ENCODE measurements at regions not wholly inside any gene's neighbourhood (a gene's known extent, or its start where the extent isn't known, plus 50 kb on each side); places are given as distances from the start of the nearest gene placed in this dataset.

DNA sequence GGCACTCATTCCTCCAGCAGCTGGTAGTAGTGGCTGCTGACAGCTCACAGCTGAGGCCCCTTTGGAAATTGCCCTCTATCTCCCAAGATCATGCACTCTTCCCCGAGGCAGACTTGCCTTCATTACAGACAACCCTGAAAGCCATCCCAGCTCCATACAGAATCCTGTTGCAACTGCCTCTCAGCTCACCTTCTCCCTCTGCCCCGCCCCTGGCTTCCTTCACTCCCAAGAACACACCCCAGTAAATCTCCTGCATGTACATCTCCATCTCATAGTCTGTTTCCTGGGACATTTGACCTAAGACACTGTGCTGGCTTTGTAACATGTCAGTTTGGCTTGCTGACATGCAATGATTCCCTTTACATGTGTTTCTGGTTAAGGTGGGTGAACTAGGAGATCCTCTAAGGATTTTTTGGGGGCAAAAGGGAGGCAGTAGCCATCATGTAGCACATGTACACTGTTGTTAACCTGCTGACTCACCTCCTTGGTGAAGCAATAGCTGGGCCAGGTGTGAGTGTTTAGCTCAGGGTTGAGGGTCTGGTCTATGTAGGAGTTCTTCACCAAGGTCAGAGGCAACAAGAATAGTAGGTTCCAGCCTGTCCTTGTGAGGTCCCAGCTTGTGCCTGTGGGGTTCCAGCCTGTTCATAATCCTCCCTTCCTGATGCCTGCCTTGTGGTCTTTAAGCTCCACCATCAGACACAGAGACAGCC is 179.6 kb downstream of the CSNK2A3 start:
- DNase-seq = no peak

DNA sequence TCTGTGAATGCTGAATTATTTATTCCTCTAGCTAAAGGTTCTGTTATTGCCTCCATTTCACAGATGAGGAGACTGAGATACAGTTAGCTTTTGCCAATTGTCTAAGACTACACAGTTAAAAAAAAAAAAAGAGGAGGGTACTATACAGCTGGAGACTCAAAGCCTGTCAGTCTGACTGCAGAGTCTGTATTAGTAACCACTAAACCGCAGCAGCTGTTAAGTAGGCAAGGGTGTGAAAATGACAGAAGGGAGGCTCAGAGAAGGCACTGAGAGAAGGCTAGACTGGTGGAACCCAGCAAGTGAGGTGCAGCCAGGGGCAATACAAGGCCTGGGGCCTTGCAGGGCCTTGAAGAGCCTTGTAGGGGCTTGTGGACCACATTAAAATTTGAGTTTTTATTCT is 181.2 kb downstream of the CSNK2A3 start:
- no peak for DNase-seq

DNA sequence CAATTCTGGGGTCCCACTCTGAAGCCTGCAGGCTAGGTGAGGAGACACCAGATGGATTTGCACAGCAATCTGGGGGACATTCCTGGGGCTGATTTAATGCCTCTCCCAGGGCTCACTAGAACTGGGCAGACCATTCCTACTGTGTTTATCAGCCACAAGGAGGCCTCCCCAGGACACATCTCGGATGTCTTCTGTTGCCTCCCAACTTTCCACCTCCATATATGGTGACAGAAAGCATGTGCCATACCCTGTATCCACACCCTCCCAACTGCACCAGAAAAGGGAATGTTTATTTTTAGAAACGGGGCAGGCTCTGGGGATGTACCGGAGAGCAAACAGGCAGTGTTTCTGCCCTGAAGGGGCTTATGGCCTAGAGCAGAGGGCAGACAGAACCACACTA is 181.8 kb downstream of the CSNK2A3 start:
- DNase-seq = no peak

DNA sequence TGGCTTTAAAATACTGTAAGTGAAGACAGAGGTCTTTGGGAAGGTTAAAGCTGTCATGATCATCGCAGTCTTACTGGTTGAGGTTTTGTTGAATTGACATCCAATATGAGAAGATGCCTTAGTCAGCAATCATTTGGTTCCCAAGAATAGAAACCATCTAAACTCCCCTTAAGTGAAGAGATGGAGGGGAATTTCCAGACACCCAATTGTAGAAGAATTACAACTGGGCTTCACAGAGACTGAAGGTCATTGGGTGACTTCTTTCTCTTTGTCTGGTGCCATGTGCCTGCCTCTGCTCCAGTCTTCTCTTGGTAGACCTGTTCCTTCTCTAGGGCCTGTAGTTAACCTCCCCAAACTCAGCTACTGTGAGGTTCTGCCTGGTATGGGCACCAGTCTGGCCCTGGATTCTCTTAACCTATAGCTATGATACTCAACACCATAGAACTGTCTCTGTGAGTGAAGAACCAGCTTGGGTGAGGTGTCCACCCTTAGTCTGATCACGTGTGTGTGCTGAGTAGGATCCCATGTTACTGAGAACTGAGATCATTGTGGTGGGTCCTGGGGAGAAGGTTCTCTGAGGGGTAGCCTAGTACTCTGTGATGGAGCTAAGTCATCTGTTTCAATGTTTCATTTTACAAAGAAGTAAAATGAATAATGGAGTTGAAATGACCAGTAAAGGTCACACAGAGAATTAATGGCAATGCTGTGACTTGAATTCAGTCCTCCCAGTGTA is 182.5 kb downstream of the CSNK2A3 start:
- no peak for DNase-seq

DNA sequence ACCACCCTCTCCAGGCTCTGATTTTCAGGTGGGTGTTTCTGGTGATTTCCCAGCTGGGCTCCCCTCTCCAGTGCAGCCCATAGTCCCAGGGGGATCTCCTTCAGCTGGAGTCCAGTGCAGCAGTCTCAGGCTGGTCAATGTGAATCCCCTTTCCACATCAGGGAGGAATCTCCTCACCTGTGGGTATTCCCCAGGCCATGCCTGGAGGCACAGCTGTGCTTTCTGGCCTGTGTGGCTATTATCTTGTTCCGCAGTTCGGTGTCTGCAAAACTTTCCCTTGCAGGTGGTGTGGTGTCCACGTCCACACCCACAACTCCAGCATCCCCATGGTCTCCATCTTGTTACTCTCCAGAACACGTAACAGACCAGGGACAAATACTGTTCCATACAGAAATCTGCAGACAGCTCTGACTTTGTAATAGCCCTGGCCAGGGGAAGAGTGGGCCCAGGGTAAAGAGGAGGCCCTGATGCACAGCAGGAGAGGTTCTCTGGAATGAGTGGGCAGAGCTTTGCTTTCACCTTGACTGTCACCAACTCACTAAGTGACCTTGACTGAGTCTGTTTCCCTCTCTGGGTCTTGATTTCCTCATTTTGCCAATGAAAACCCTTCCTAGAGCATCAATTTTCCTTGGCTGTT is 183.2 kb downstream of the CSNK2A3 start:
- DNase-seq = no peak

DNA sequence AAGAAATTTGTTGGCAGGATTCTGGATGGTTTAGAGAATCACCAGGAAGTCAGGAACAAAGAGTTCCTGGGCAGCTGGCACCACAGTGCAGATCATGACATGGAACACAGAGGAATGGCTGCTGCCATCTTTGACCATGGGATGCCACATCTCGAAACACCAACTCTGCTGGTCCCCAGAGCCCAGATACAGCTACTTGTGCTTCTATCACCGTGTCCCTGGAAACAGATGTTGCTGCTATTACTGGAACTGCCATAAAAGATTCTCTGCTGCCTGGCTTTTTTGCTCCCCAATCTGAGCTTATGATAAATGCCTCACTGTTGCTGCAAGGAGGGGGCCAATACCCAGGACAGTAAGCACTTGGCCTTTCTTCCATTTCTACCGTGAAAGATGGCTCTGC is 185.2 kb downstream of the CSNK2A3 start:
- no peak for DNase-seq

DNA sequence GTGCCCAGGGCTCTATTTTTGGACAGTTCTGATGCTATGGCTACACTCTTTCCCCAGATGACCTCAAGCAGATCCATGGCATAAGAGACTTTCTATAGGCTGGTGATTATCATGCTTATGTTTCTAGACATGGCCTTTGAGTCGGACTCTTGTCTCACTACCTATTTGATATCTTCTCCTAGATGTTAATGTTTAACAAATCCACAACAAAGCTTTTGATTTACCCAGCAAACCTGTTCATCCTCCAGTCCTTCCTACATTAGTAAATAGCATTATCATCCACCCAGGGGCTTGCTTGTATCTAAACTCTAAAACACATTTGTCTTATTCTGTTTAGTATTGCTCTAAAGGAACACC is 188.7 kb downstream of the CSNK2A3 start:
- DNase-seq = no peak

DNA sequence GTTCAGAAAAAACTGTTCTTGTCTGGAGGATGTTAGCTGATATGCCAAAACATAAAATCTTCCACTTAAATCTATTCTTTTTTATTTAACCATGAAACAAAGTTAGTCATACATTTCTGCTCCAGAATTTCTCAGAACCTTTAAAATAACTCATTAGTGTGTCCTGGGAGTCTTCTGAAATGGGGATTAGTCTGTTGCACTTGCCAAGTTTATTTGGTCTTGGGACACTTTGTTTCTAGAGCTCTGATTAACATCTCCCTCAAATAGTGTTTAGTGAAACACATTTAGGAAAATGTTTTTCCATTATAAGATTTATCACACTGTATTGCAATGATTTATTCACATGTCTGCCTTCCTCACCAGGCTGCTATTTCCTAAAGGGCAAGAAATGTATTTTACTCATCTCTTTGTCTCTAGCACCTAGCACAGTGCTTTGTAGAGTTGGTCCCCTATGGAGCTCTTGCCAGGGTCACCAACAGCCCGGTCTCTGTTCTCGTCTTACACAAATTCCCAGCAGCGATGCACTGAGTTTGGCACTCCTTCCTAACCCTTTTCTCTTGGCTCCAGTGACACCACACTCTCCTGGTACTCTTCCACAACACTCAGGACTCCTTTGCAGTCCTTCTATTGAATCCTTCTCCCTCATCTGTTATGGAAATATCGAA is 189.2 kb downstream of the CSNK2A3 start:
- DNase-seq = no peak

DNA sequence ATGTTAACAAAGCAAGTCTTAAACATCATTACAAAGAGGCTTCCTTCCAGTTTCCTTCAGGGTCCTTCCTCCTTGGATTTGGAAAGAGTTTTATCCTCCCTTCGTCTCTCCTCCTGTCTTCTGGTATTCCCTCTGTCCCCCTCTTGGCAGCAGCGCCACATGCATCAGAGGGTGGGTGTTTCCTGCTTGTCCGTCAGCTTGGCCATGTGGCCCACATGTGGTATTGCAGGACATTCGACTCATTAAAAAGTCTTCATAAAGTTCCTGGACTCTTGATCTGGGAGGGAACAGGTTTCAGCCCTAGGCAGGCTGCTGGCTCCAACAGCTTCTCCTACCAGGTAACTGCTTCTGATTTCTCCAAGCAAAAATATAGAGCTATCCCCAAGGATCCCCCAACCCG is 189.8 kb downstream of the CSNK2A3 start:
- DNase-seq = no peak

DNA sequence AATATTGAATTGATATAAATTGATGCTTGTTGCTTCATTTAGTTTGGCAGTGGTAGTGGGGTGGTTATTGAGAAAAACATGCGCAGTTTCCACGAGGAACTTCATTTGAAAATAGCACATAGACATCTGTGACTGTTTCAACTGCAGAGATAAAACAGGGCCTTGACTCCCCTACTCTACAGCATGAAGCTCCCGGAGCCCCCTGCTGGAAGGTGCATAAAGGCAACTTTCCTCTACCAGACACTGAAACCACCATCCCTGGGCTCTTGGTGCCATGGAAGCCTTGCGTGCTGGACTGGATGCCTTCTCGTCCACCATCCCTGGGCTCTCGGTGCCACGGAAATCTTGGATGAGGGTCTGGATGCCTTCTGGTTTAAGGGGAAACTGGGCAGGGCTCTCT is 195.9 kb downstream of the CSNK2A3 start:
- no peak for DNase-seq

DNA sequence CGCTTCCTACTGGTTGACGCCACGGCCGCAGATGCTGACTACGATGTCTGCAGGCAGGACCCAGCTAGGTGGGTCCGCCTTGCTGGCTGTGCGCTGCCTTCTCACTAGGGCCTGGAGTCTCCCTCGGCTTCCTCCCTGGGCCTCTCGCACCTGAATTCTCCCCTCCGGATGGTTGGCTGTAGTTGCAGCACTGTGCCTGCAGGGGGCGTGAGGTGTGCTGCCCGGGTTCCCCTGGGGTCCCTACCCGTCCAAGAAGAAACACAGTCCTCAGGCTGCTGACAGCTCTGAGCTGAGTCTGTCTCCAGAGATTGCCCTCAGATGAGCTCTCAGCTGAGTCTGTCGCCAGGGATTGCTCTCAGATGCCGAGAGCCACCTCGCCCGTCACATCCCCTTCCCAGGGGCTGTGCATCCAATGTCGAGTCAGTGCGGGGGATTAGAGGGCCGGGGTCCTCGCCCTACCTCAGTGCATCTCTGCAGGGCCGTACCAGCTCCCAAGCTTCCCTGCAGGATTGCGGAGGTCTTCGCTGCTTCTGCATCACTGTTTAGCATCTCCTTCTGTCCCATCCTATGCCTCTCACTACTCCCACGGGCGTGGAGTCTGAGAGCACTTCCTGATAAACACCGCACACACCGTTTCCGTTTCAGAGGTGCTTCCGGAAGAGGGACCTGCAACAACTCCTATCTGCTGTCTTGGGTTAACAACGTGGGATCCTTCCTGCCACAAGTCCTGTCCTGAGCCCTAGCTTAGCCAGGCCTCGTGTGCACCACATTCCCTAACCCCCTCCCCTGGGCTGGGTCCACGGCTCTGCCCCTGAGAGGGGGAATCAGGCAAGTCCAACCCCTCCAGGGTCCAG is 196.9 kb downstream of the CSNK2A3 start:
- no peak for DNase-seq

DNA sequence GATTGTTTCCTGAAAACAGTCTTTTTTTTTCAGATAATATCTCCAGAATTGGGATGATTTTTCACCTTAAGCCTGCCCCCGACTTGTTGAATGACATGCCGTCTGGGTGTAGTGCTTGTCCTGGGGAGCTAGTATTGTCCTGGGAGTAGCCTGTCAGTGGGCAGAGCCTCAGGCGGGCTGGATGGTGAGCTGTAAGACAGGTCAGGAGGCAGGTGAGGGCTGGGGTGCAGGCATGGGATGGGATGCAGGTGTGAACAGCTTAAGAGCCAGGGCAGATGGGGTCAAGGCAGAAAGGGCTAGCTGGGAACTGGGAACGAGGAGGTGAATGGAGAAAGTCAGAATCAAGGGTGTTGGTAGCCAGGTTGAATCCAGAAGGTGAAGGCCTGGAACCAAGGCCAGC is 200.2 kb downstream of the CSNK2A3 start:
- no peak for DNase-seq

DNA sequence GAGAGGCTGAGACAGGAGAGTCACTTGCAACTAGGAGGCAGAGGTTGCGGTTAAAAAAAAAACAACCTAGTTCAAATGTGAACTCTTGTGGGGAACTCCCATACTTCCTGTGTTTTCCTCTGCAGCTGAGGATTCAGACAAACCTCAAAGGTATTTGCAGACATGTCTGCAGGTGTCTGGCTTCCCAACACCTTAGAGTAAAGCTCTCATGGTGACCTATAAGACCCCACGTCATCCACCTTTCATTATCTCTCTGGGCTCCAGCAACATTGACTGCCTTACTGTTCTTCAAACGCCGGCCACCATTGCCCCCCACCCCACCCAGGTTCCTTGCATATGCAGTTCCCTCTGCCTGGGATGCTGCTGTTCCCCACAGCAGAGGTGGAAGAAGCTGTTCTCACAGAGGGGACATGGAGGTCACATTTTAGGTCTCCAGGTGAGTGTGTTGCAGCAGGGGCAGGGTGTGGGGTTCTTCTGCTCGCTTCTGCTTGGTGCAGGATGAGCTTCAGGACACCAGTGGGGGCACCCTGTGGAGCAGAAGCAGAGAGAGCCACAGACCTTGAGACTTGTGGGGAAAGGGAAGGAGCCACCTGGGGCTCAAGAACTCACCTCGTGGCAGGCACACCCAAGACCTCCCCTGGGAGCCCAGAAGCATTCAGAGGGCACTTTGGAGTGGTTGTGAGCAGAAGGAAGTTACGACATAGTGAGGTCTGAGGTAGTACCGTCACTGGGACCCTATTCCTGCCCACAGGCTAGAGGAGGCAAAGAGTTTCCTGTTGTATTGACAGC is 203.2 kb downstream of the CSNK2A3 start:
- no peak for DNase-seq

DNA sequence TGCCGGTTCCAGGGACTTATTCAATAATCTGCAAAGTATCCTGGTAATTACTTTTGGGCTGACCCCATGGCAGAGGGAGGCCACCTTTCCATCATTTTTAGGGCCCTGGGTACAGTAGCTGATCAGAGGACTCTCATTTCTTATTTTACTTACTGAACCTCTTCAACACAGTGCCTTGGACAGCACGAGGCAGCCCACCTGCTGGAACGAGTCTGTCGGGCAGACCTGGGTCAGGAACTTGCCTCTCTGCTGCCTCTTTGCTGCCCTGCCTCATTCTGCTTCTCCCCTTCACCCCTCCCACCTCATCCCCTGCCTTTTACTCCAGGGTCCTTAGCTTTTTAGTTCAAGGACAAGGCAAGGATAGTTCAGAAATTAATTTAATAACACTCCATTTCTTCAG is 204.5 kb downstream of the CSNK2A3 start:
- no peak for DNase-seq

DNA sequence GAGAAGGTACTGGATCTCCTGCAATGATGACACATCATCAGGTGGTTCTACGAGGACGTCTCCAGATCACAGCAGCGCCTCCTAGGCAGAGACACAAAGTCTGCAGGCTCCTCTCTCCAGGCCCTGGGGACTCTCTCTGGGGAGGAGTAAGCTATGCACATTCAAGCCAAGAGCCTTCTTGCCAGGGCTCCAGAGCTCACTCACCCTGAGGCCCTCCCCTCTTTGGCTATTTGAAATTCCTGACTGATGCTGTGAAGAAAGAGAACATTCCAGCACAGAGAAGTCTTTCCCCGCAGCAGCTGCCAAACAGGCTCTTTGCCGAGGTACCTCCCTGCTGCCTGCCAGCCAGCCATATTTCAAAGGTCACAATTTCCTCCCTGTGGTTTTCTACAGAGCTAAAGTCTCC is 204.9 kb downstream of the CSNK2A3 start:
- DNase-seq = no peak

DNA sequence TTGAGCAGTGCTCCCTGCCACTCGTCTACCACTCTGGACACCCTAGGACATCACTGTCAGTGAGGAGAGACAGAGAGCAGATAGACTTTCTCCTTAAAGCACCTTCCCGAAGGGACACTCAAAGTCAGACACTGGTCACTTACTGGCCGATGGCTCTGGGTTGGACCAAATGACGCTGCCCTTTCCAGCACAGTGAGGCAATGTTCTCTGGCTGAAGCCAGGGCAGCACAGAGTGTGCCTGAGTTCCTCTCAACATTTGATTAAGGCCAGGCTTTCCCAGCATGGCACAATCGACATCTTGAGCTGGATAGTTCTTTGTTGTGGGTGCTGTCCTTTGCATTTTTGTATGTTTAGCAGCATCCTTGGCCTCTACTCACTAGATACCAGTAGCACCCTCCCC is 206.2 kb downstream of the CSNK2A3 start:
- DNase-seq = no peak

DNA sequence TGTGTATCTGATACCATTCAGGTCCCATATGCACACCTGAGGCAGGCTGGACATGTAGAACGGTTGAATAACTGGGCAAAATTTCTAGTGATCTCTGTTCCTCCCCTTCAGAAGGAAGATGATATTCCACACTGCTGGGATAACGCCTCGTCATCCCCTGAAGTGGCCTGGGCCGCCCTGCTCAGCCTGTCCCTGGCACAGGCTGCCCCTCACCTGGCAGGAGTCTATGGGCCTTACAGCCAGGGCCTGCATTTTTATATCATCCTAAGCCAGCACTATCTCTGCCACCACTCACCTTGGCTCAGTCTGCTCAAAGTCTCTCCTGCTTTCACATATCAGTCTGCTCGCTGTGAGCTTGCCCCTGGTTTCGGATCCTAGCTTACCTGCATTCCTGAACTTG is 209.2 kb downstream of the CSNK2A3 start:
- DNase-seq = no peak

DNA sequence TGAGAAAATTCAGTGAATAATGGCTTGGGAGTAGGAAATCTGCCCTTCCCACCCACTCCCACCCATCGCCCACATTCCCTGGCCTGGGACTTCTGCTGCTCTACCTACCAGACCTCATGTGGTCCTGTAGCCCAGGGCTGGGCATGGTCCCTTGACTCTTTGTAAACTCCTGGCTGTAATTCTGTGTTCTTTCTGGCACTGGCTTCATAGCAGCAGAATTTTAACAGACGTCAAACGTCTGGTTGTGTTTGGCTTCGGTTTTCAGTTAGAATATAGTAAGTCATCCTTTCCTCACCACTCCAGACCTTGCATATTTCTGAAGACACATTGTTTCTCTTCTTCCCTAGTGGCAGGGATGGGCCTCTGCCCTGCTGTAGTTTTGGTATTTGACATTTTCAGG is 210.6 kb downstream of the CSNK2A3 start:
- no peak for DNase-seq

DNA sequence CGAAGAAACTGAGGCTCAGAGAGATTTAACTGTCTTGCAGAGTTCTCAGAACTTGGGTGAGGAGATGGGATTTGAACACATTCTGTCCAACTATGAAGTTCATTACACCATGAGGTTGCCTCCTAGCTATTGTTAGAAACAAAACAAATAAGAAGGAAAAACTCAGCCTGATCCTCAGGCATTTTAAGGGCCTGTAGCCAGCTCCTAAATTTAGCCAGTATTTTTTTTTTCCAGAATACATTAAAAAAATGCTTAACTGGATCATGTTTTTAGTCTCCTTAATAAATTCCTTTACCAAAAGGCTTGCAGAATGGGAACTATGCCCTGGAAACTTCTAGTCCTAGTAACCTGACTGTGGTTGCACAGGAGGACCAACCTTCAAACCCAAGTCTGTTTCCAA is 212.0 kb downstream of the CSNK2A3 start:
- no peak for DNase-seq

DNA sequence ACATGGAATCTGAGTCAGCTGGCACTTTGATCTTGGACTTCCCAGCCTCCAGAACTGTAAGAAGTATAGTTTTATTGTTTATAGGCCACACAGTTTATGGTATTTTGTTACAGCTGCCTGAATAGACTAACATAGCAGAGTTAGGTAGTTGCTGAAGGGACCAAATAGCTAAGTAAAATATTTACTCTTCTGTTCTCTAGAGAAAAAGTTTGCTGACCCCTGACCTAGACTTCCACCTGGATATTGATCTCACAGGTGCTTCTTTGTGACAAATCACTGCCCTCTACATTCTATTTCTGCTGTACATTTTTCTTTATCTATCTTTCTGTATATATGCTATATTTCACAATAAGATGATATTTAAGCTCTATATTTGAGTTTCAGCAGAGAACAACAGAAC is 212.5 kb downstream of the CSNK2A3 start:
- DNase-seq = no peak

DNA sequence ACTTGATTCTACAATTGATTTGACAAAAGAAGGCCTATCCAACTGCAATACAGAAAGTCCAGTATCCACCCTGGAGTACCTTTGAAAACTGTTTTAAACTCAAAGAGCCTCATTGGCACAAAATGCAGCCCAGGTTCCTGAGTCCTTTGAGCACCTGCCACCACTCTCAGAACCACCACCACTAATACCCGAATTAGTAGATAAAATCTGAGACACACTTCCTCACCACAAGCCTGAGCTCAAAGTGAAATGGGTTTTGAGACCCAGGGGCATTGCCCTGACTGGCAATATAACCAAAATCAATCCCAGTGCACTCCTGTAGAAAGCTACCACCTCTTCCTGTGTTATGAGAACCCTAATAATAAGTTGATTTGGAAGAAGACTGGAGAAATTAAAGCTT is 215.7 kb downstream of the CSNK2A3 start:
- DNase-seq = no peak

DNA sequence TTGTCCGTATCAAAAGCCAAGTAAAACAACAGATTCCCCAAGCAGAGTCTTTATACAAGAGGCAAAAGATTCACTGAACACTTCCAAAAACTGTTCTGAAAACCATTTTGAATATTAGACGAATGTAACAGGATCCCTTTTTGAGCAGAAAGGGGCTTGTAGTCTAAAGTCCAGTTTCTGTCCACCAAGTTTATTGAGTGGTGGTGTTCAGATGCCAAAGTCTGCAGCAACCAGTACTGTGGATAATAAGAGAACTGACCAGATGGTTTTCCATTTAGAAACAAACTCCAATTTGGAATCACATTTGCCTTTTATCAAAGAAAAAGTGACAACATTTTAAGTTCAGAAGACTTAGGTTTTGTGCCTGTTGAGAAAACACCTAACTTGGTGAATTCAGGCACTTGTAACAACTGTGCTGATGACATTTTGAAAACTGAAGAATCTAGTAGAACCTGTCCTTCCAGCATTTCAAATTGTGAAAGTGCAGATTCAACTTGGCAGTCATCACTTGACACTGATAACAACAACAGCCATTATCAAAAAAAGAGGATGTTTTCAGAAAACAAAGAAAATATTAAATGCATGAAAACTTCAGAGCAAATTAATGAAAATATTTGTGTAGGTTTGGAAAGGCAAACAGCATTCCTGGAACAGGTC is 217.1 kb downstream of the CSNK2A3 start:
- no peak for DNase-seq

Measured in NCI-H1436 treated with DMSO at 0.1 percent for 48 hours (cell line).